ENCODE measurements at regions not wholly inside any gene's neighbourhood (a gene's known extent, or its start where the extent isn't known, plus 50 kb on each side); places are given as distances from the start of the nearest gene placed in this dataset.

GRCh38 chr6:165118736-165119135 lies 190.7 kb downstream of the C6orf118 start:
- intact Hi-C loops (cut with micrococcal nuclease; ENCODE audit: unreplicated experiment), result no loop called here
- TF ChIP-seq CTCF (IDR thresholded peaks at IDR 0.05; ENCODE audit: insufficient read depth in 1 of 2, low read depth in 1 of 2, low read length in 1 of 2, severe bottlenecking in 1 of 2, unreplicated experiment in 1 of 2), result no peak
- Histone ChIP-seq H3K27me3 (replicated peaks; ENCODE audit: control insufficient read depth, insufficient read depth, low read length) (no peaks in the 10 kb centered on the region), H3K9me3 (no peaks in the 10 kb centered on the region), H3K4me1 (no peaks in the 10 kb centered on the region), H3K36me3 (ENCODE audit: control insufficient read depth, insufficient read depth, low read length) (no peaks in the 10 kb centered on the region), H3K4me3 (ENCODE audit: low read depth, low read length) (no peak overlapping the region)
- peaks cover 7% of the 10 kb centered on the region for H3K4me1 Mint-ChIP-seq (ENCODE audit: low read depth, unreplicated experiment)
- no peak overlapping the region for H3K4me3 Mint-ChIP-seq (ENCODE audit: unreplicated experiment)
- no peak overlapping the region for H3K27ac Mint-ChIP-seq (ENCODE audit: unreplicated experiment)
- no peaks in the 10 kb centered on the region for H3K27me3 Mint-ChIP-seq (ENCODE audit: insufficient read depth, unreplicated experiment)
- BruUV-seq (replicated peaks), result no TSS peak
- no peaks in the 10 kb centered on the region for H3K36me3 Mint-ChIP-seq (ENCODE audit: insufficient read depth, unreplicated experiment)
- DNase-seq, result no peak
- CTCF ChIA-PET, result no interaction called here
- POLR2A ChIA-PET, result no interaction called here
- H3K9me3 Mint-ChIP-seq (ENCODE audit: unreplicated experiment), result peaks cover 17% of the 10 kb centered on the region

- intact Hi-C loops (cut with micrococcal nuclease; ENCODE audit: unreplicated experiment), result no loop called here
- no TSS peak for BruUV-seq (replicated peaks)
- H3K27me3 ChIP-seq (replicated peaks; ENCODE audit: control insufficient read depth, insufficient read depth, low read length), result no peaks in the 10 kb centered on the region
- H3K9me3 ChIP-seq, result no peaks in the 10 kb centered on the region
- no peak overlapping the region for H3K4me3 ChIP-seq (ENCODE audit: low read depth, low read length)
- no peak overlapping the region for H3K4me3 Mint-ChIP-seq (ENCODE audit: unreplicated experiment)
- no peak for TF ChIP-seq CTCF (IDR thresholded peaks at IDR 0.05; ENCODE audit: insufficient read depth in 1 of 2, low read depth in 1 of 2, low read length in 1 of 2, severe bottlenecking in 1 of 2, unreplicated experiment in 1 of 2)
- no peaks in the 10 kb centered on the region for H3K36me3 ChIP-seq (ENCODE audit: control insufficient read depth, insufficient read depth, low read length)
- no peaks in the 10 kb centered on the region for H3K4me1 ChIP-seq
- H3K36me3 Mint-ChIP-seq (ENCODE audit: insufficient read depth, unreplicated experiment), result no peaks in the 10 kb centered on the region
- H3K9me3 Mint-ChIP-seq (ENCODE audit: unreplicated experiment), result peaks cover 25% of the 10 kb centered on the region
- no peak for DNase-seq
- POLR2A ChIA-PET, result no interaction called here
- H3K27ac Mint-ChIP-seq (ENCODE audit: unreplicated experiment), result no peak overlapping the region
- H3K4me1 Mint-ChIP-seq (ENCODE audit: low read depth, unreplicated experiment), result peaks cover 7% of the 10 kb centered on the region
- H3K27me3 Mint-ChIP-seq (ENCODE audit: insufficient read depth, unreplicated experiment), result no peaks in the 10 kb centered on the region
- CTCF ChIA-PET, result no interaction called here
Measured at GRCh38 chr6:165117806-165118205, 191.6 kb downstream of the C6orf118 start.

GRCh38 chr6:165117121-165117520 lies 192.3 kb downstream of the C6orf118 start:
- no peak overlapping the region for H3K4me3 Mint-ChIP-seq (ENCODE audit: unreplicated experiment)
- Histone ChIP-seq H3K4me1 (no peaks in the 10 kb centered on the region), H3K36me3 (ENCODE audit: control insufficient read depth, insufficient read depth, low read length) (no peaks in the 10 kb centered on the region), H3K4me3 (ENCODE audit: low read depth, low read length) (no peak overlapping the region), H3K27me3 (replicated peaks; ENCODE audit: control insufficient read depth, insufficient read depth, low read length) (no peaks in the 10 kb centered on the region), H3K9me3 (no peaks in the 10 kb centered on the region)
- no peaks in the 10 kb centered on the region for H3K36me3 Mint-ChIP-seq (ENCODE audit: insufficient read depth, unreplicated experiment)
- peaks cover 25% of the 10 kb centered on the region for H3K9me3 Mint-ChIP-seq (ENCODE audit: unreplicated experiment)
- no peak overlapping the region for H3K27ac Mint-ChIP-seq (ENCODE audit: unreplicated experiment)
- no peak for TF ChIP-seq CTCF (IDR thresholded peaks at IDR 0.05; ENCODE audit: insufficient read depth in 1 of 2, low read depth in 1 of 2, low read length in 1 of 2, severe bottlenecking in 1 of 2, unreplicated experiment in 1 of 2)
- BruUV-seq (replicated peaks), result no TSS peak
- no peaks in the 10 kb centered on the region for H3K27me3 Mint-ChIP-seq (ENCODE audit: insufficient read depth, unreplicated experiment)
- ChIA-PET CTCF (no interaction called here), POLR2A (no interaction called here)
- intact Hi-C loops (cut with micrococcal nuclease; ENCODE audit: unreplicated experiment), result no loop called here
- peaks cover 7% of the 10 kb centered on the region for H3K4me1 Mint-ChIP-seq (ENCODE audit: low read depth, unreplicated experiment)
- DNase-seq, result no peak

All from Caco-2 (cell line).